Naive thymus-derived CD4-positive, alpha-beta T cell (primary cell): ENCODE measurements at regions not wholly inside any gene's neighbourhood (a gene's known extent, or its start where the extent isn't known, plus 50 kb on each side); places are given as distances from the start of the nearest gene placed in this dataset.
A peak's percentile ranks its signal among the peaks of the same experiment; 100 is the strongest.
"Not testable (repeated sequence)": the region's sequence is repeated elsewhere in the genome, so short reads cannot be mapped to it uniquely, and the experiment has no call there.

Source experiments
- ATAC-seq: fragments of 150-1000 bp; cut with Tn5 transposase; 2 replicates; pipeline ENCODE4 v1.10.0; 2021; ENCODE audit warnings: mild to moderate bottlenecking, moderate library complexity
- CTCF ChIA-PET: fragments of 350-600 bp; sonication (Branson Sonifier 250); formaldehyde crosslinking; loops from one replicate; lab custom pipeline; 2021; ENCODE audit warnings: antibody characterized with exemption; lab: Charles Lee
- POLR2A ChIA-PET: fragments of 350-600 bp; sonication (Branson Sonifier 250); formaldehyde crosslinking; loops from one replicate; lab custom pipeline; 2021; ENCODE audit warnings: antibody characterized with exemption, inconsistent platforms; lab: Charles Lee
- DNase-seq, 9 donors: peaks; one replicate each; pipeline versions ENCODE4 v3.0.0 to v3.0.0-alpha.2; 2020 to 2022; ENCODE audit warnings: mixed read lengths in 1 of 9
- H3K27ac ChIP-seq: one replicate; pipeline ENCODE4 v1.7.0; 2013; ENCODE audit warnings: mild to moderate bottlenecking, low read depth, low read length, moderate library complexity
- H3K27me3 ChIP-seq, 2 donors: one replicate each; pipeline ENCODE4 v1.7.0; 2013; ENCODE audit warnings: low read length in 2 of 2, mild to moderate bottlenecking in 2 of 2, moderate library complexity in 2 of 2; ENCODE audit not compliant: control insufficient read depth in 2 of 2, insufficient read depth in 2 of 2
- H3K36me3 ChIP-seq, 3 experiments: 1 replicate in 2 of 3; 2 replicates in 1 of 3; pipeline ENCODE4 v1.7.0; 2013; ENCODE audit warnings: low read length in 3 of 3, mild to moderate bottlenecking in 3 of 3, moderate library complexity in 1 of 3; ENCODE audit not compliant: insufficient read depth in 3 of 3, control insufficient read depth in 2 of 3
- H3K4me1 ChIP-seq, 2 donors: one replicate each; pipeline ENCODE4 v1.7.0; 2013; ENCODE audit warnings: low read length in 2 of 2, mild to moderate bottlenecking in 2 of 2, moderate library complexity in 1 of 2; ENCODE audit not compliant: control insufficient read depth in 2 of 2, insufficient read depth in 2 of 2
- H3K4me3 ChIP-seq: 2 replicates; pipeline ENCODE4 v1.7.0; 2013; ENCODE audit warnings: mild to moderate bottlenecking, low read length
- H3K9me3 ChIP-seq, 3 experiments: 1 replicate in 2 of 3; 2 replicates in 1 of 3; pipeline ENCODE4 v1.7.0; 2013; ENCODE audit warnings: low read length in 3 of 3; ENCODE audit not compliant: control insufficient read depth in 2 of 3
- H3K27ac Mint-ChIP-seq, 9 donors: one replicate each; pipeline ENCODE4 v1.8.0; 2020 to 2022; ENCODE audit warnings: mixed read lengths in 9 of 9, mild to moderate bottlenecking in 8 of 9, moderate library complexity in 5 of 9, inconsistent platforms in 2 of 9
- H3K27me3 Mint-ChIP-seq, 5 donors: one replicate each; pipeline ENCODE4 v1.8.0; 2021 to 2022; ENCODE audit warnings: mixed read lengths in 5 of 5, mild to moderate bottlenecking in 1 of 5
- H3K36me3 Mint-ChIP-seq, 5 donors: one replicate each; pipeline ENCODE4 v1.8.0; 2020 to 2022; ENCODE audit warnings: mixed read lengths in 5 of 5, mild to moderate bottlenecking in 3 of 5, inconsistent platforms in 1 of 5
- H3K4me1 Mint-ChIP-seq, 7 donors: one replicate each; pipeline ENCODE4 v1.8.0; 2020 to 2022; ENCODE audit warnings: mixed read lengths in 7 of 7, mild to moderate bottlenecking in 3 of 7, inconsistent platforms in 1 of 7
- H3K4me3 Mint-ChIP-seq, 10 donors: one replicate each; pipeline ENCODE4 v1.8.0; 2020 to 2022; ENCODE audit warnings: mild to moderate bottlenecking in 10 of 10, mixed read lengths in 10 of 10, moderate library complexity in 6 of 10, inconsistent platforms in 2 of 10
- H3K9me3 Mint-ChIP-seq, 11 donors: one replicate each; pipeline ENCODE4 v1.8.0; 2020 to 2022; ENCODE audit warnings: mixed read lengths in 11 of 11, mild to moderate bottlenecking in 4 of 11, inconsistent platforms in 1 of 11, moderate library complexity in 1 of 11
- intact Hi-C, 2 donors: fragments of 100-400 bp; cut with micrococcal nuclease; formaldehyde crosslinking; loops; one replicate each; pipeline ENCODE4 v1.15.1; 2023

DNA sequence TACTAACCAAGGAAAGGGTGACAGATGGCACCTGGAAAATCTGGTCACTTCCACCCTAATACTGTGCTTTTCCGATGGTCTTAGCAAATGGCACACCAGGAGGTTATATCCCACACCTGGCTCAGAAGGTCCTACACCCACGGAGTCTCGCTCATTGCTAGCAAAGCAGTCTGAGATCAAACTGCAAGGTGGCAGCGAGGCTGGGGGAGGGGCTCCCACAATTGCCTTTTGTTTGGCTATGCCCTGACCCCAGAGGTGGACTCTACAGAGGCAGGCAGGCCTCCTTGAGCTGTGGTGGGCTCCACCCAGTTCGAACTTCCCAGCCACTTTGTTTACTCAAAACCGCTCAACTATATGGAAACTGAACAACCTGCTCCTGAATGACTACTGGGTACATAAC, 50.3 kb upstream of the UGT2B15 start:
- H3K27me3 ChIP-seq, H3K9me3 ChIP-seq, H3K4me1 Mint-ChIP-seq, H3K4me1 ChIP-seq, H3K36me3 Mint-ChIP-seq, H3K4me3 ChIP-seq, H3K9me3 Mint-ChIP-seq, intact Hi-C loops, ATAC-seq, H3K4me3 Mint-ChIP-seq, H3K36me3 ChIP-seq, H3K27me3 Mint-ChIP-seq, H3K27ac Mint-ChIP-seq, H3K27ac ChIP-seq, CTCF ChIA-PET, DNase-seq, POLR2A ChIA-PET: not testable (repeated sequence)

DNA sequence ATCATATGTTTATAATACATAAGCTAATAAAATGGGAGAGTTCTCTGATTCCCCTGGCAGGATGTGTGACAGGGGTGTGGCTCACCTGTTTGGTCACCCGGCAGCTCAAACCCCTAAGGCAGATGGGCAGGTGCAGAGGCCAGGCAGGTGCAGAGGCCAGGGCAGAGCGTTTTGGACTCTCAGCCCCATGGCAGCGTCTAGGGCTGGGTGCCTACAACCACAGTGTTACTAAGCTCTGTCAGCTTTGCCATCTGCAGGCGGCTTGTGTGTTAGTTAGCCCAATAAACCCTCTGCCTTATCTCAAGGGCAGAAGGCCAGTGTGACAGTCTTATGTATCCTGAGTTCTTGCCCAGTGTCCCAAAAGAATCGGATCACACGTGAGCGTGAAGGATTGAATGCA, 54.0 kb upstream of the UGT2B15 start:
- Histone ChIP-seq H3K4me1 (no peaks in the 10 kb centered on the region), H3K4me3 (no peak overlapping the region), H3K9me3 (no peaks in the 10 kb centered on the region), H3K36me3 (no peaks in the 10 kb centered on the region), H3K27ac (no peak overlapping the region), H3K27me3 (no peaks in the 10 kb centered on the region)
- Mint-ChIP-seq H3K4me1 (no peaks in the 10 kb centered on the region), H3K4me3 (no peak overlapping the region), H3K36me3 (no peaks in the 10 kb centered on the region), H3K27ac (no peak overlapping the region), H3K9me3 (peaks cover 0 to 9% (median 0%) of the 10 kb centered on the region in 11 donors), H3K27me3 (peaks cover 0 to 8% (median 0%) of the 10 kb centered on the region in 5 donors)
- ATAC-seq (no peak), DNase-seq (no peak)
- POLR2A ChIA-PET = no interaction called here
- CTCF ChIA-PET = interaction anchor here (0.6 kb wide), 1 partner anchor 952 kb away, joined by 3 read pairs; no protein-coding TSS in a partner anchor
- intact Hi-C loops = no loop called here

DNA sequence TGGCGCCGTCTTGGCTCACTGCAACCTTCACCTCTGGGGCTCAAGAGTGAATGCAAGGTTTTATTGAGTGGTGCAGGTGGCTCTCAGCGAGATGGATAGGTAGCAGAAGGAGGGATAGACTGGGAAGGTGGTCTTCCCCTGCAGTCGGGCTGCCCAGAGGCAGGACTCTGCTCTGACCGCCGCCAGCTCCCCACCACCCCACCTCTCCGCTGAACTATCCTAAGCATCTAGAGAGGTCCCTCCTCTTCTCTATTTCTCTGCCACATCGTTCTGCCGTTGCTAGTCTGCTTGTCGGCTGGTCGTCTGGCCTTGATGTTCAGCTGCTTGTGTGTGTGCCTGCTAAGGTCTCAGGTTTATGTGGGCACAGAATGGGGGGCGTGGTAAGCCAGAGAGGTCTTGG, 54.5 kb upstream of the UGT2B15 start:
- Histone ChIP-seq H3K4me3 (no peak overlapping the region), H3K4me1 (no peaks in the 10 kb centered on the region), H3K36me3 (no peaks in the 10 kb centered on the region), H3K9me3 (no peaks in the 10 kb centered on the region), H3K27me3 (no peaks in the 10 kb centered on the region), H3K27ac (no peak overlapping the region)
- no peak for ATAC-seq
- peak overlapping the region in 1 of 9 donors; percentile 47 for H3K27ac Mint-ChIP-seq
- peaks cover 0 to 6% (median 0%) of the 10 kb centered on the region in 5 donors for H3K27me3 Mint-ChIP-seq
- no peak overlapping the region for H3K4me3 Mint-ChIP-seq
- POLR2A ChIA-PET = no interaction called here
- CTCF ChIA-PET = no interaction called here
- H3K36me3 Mint-ChIP-seq = no peaks in the 10 kb centered on the region
- no peaks in the 10 kb centered on the region for H3K4me1 Mint-ChIP-seq
- intact Hi-C loops = no loop called here
- H3K9me3 Mint-ChIP-seq = peaks cover 0 to 9% (median 0%) of the 10 kb centered on the region in 11 donors
- no peak for DNase-seq

DNA sequence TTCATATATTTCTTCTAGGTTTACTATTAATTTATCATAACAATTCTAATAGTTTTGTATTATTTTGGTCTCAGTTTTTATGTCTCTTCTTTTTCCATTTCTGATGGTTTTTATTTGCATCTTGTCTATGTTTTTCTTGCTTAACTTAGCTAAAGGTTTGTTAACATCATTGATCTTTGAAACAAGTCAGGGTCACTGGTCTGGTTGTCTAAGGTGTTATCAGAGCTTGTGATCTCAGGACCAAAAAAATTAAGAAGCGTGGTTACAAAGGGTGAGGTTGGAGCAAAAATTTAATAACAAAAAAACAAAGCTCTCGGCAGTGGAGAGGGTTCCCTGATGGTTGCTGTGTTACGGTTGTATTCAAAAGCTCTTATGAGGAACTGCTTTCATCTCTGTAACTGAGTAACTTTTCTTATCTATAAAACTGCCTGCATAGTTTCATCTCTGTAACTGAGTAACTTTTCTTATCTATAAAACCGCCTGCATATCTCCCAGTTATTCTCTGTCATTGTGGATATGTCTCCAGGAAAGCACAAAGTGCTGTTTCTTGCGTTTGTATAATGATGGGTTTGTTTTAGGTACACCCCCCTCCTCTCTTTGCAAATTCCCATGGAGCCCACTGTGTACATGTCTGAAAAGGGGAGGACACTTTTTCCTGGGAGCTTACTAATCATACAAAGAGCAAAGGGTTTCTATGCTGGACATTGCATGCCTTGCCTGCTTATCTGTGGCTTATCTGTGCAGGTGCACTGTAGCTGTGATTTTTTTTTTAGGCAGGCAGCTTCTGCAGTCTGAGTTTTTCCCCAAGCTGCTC, 62.4 kb upstream of the UGT2B15 start:
- DNase-seq = no peak
- peak; percentile 52 for ATAC-seq
- Mint-ChIP-seq H3K4me1 (no peaks in the 10 kb centered on the region), H3K27me3 (peaks cover 0 to 23% (median 3%) of the 10 kb centered on the region in 5 donors), H3K36me3 (no peaks in the 10 kb centered on the region), H3K27ac (no peak overlapping the region), H3K4me3 (no peak overlapping the region), H3K9me3 (peaks cover 0 to 5% (median 0%) of the 10 kb centered on the region in 11 donors)
- Histone ChIP-seq H3K4me1 (no peaks in the 10 kb centered on the region), H3K9me3 (no peaks in the 10 kb centered on the region), H3K27me3 (no peaks in the 10 kb centered on the region), H3K4me3 (no peak overlapping the region), H3K27ac (no peak overlapping the region), H3K36me3 (no peaks in the 10 kb centered on the region)
- intact Hi-C loops = no loop called here
- ChIA-PET CTCF (no interaction called here), POLR2A (no interaction called here)

DNA sequence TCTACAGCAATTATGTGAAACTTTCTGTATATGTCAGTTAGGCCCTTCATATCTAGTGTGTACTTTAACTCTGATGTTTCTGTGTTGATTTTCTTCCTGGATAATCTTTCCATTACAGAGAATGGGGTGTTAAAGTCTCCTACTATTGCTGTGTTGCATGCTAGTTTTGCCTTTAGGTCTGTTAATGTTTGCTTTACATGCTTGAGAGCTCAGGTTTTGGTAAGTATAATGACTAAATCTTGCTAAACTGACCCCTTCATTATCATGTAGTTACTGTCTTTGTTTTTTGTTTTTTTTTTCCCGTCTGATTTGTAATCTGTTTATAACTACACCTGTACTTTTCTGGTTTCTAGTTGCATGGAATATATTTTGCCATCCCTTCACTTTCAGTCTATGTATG, 63.6 kb upstream of the UGT2B15 start:
- H3K27me3 ChIP-seq = no peaks in the 10 kb centered on the region
- ChIA-PET CTCF (no interaction called here), POLR2A (no interaction called here)
- Mint-ChIP-seq H3K9me3 (peaks cover 0 to 5% (median 0%) of the 10 kb centered on the region in 11 donors), H3K27ac (no peak overlapping the region), H3K4me1 (no peaks in the 10 kb centered on the region), H3K36me3 (no peaks in the 10 kb centered on the region), H3K4me3 (no peak overlapping the region), H3K27me3 (peaks cover 0 to 17% (median 3%) of the 10 kb centered on the region in 5 donors)
- H3K27ac ChIP-seq = no peak overlapping the region
- ATAC-seq = no peak
- no peaks in the 10 kb centered on the region for H3K36me3 ChIP-seq
- no peak overlapping the region for H3K4me3 ChIP-seq
- H3K9me3 ChIP-seq = no peaks in the 10 kb centered on the region
- no peak for DNase-seq
- intact Hi-C loops = no loop called here
- no peaks in the 10 kb centered on the region for H3K4me1 ChIP-seq

DNA sequence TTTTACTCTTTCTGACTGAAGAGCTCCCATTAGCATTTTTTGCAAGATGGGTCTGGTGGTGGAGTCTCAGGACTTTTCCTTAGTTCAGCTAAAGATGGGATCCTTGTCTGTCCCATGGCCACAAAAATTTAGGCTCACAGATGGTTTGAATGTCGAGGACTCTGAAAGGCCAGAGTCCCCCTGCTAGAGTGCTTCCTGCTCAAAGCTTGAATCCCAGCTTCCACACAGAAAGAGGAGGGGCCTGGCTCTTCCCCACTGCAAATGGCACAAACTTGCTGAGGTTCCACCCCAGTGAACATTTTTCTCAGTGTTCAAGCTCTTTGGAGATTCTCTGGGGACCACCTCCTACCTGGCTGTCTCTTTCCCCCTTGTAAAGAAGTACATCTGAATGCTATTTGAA, 64.7 kb upstream of the UGT2B15 start:
- ChIA-PET POLR2A (no interaction called here), CTCF (no interaction called here)
- intact Hi-C loops = no loop called here
- H3K27ac Mint-ChIP-seq = no peak overlapping the region
- H3K27ac ChIP-seq = no peak overlapping the region
- no peak overlapping the region for H3K4me3 ChIP-seq
- no peaks in the 10 kb centered on the region for H3K4me1 Mint-ChIP-seq
- H3K9me3 ChIP-seq = no peaks in the 10 kb centered on the region
- DNase-seq = no peak
- no peak for ATAC-seq
- H3K4me1 ChIP-seq = no peaks in the 10 kb centered on the region
- H3K9me3 Mint-ChIP-seq = peaks cover 0 to 5% (median 0%) of the 10 kb centered on the region in 11 donors
- H3K36me3 ChIP-seq = no peaks in the 10 kb centered on the region
- H3K27me3 ChIP-seq = no peaks in the 10 kb centered on the region
- H3K27me3 Mint-ChIP-seq = peaks cover 0 to 17% (median under 1%) of the 10 kb centered on the region in 5 donors
- H3K36me3 Mint-ChIP-seq = no peaks in the 10 kb centered on the region
- no peak overlapping the region for H3K4me3 Mint-ChIP-seq

DNA sequence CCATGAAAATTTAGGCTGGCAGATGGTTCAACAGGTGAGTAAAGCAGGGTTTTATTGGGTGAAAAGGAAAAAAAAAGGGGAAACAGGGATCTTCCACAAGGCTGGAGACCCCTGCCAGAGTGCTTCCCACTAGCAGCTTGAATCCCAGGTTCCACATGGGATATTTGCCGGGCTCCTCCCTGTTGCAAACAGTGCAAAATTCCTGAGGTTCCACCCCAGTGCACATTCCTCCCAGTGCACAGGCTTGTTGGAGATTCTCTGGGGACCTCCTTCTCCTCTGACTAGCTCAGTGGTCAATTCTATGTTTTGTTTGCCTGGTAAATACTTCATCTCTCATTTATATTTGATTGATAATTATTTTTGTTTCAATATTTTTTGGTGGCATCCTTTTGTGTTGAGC, 66.4 kb upstream of the UGT2B15 start:
- H3K36me3 Mint-ChIP-seq = no peaks in the 10 kb centered on the region
- H3K27ac Mint-ChIP-seq = no peak overlapping the region
- peaks cover 0 to 9% (median 0%) of the 10 kb centered on the region in 5 donors for H3K27me3 Mint-ChIP-seq
- Histone ChIP-seq H3K4me1 (no peaks in the 10 kb centered on the region), H3K27ac (no peak overlapping the region), H3K4me3 (no peak overlapping the region), H3K9me3 (no peaks in the 10 kb centered on the region), H3K27me3 (no peaks in the 10 kb centered on the region), H3K36me3 (no peaks in the 10 kb centered on the region)
- ChIA-PET CTCF (interaction anchor here (0.8 kb wide), 1 partner anchor 234 kb away, joined by 3 read pairs; no protein-coding TSS in a partner anchor), POLR2A (no interaction called here)
- intact Hi-C loops = no loop called here
- H3K9me3 Mint-ChIP-seq = peaks cover 0 to 5% (median 0%) of the 10 kb centered on the region in 11 donors
- DNase-seq (no peak), ATAC-seq (no peak)
- no peak overlapping the region for H3K4me3 Mint-ChIP-seq
- H3K4me1 Mint-ChIP-seq = no peaks in the 10 kb centered on the region
